Osteoblast (primary cell): ENCODE measurements at regions not wholly inside any gene's neighbourhood (a gene's known extent, or its start where the extent isn't known, plus 50 kb on each side); places are given as distances from the start of the nearest gene placed in this dataset.

Experiments
- DNase-seq: peaks from one replicate; pipeline ENCODE4 v3.0.0; 2011; ENCODE audit warnings: low spot score, mixed read lengths; ENCODE audit not compliant: insufficient read length; ENCODE audit errors: missing footprints
- H2AFZ ChIP-seq: 2 replicates; pipeline ENCODE4 v1.6.0; 2011; ENCODE audit warnings: mild to moderate bottlenecking, low read length
- H3K27ac ChIP-seq: 2 replicates; pipeline ENCODE4 v1.5.1; 2011; ENCODE audit warnings: mild to moderate bottlenecking, low read depth, low read length, moderate library complexity
- H3K27me3 ChIP-seq: 2 replicates; pipeline ENCODE4 v1.6.0; 2012; ENCODE audit warnings: mild to moderate bottlenecking, control low read depth, inconsistent platforms, low read length, moderate library complexity; ENCODE audit not compliant: insufficient read depth
- H3K36me3 ChIP-seq: 2 replicates; pipeline ENCODE4 v1.5.1; 2011; ENCODE audit warnings: mild to moderate bottlenecking, low read length, control low read depth, moderate library complexity; ENCODE audit not compliant: insufficient read depth
- H3K4me1 ChIP-seq: 2 replicates; pipeline ENCODE4 v1.5.1; 2011; ENCODE audit warnings: mild to moderate bottlenecking, low read length, control low read depth, moderate library complexity; ENCODE audit not compliant: insufficient read depth
- H3K4me2 ChIP-seq: 2 replicates; pipeline ENCODE4 v1.6.0; 2011; ENCODE audit warnings: mild to moderate bottlenecking, low read length; ENCODE audit not compliant: insufficient read depth
- H3K4me3 ChIP-seq: fragments of 200-600 bp; sonication (generic); 3 replicates; pipeline ENCODE4 v1.5.1; 2012; ENCODE audit warnings: mild to moderate bottlenecking, low read length, inconsistent platforms; ENCODE audit not compliant: insufficient read depth
- H3K79me2 ChIP-seq: 2 replicates; pipeline ENCODE4 v1.6.0; 2012; ENCODE audit warnings: mild to moderate bottlenecking, low read length, control low read depth, inconsistent platforms; ENCODE audit not compliant: insufficient read depth
- H3K9me3 ChIP-seq: 2 replicates; pipeline ENCODE4 v1.5.1; 2011; ENCODE audit warnings: low read depth, low read length, control low read depth
- H4K20me1 ChIP-seq: 2 replicates; pipeline ENCODE4 v1.6.0; 2012; ENCODE audit warnings: mild to moderate bottlenecking, low read length, control low read depth; ENCODE audit not compliant: insufficient read depth
- CTCF ChIP-seq: IDR thresholded peaks from 2 replicates; pipeline ENCODE4 v1.5.1; 2011; ENCODE audit warnings: mild to moderate bottlenecking, low read depth, low read length, moderate library complexity; ENCODE audit errors: extremely low read depth

GRCh38 chrX:85493821-85494220, 114.4 kb upstream of the POF1B start:
- H3K4me3 ChIP-seq, result no peak overlapping the region
- H2AFZ ChIP-seq, result no peak overlapping the region
- H3K27ac ChIP-seq, result no peak overlapping the region
- H3K9me3 ChIP-seq, result no peaks in the 10 kb centered on the region
- no peak for TF ChIP-seq CTCF
- H3K79me2 ChIP-seq, result no peaks in the 10 kb centered on the region
- H3K36me3 ChIP-seq, result no peaks in the 10 kb centered on the region
- H3K4me2 ChIP-seq, result no peak overlapping the region
- H4K20me1 ChIP-seq, result no peaks in the 10 kb centered on the region
- DNase-seq, result no peak
- H3K27me3 ChIP-seq, result no peaks in the 10 kb centered on the region
- H3K4me1 ChIP-seq, result no peaks in the 10 kb centered on the region

GRCh38 chrX:85454295-85454694, 74.8 kb upstream of the POF1B start:
- no peak overlapping the region for H2AFZ ChIP-seq

GRCh38 chrX:85444613-85445012, 65.1 kb upstream of the POF1B start:
- H3K27ac ChIP-seq, result no peak overlapping the region
- H3K36me3 ChIP-seq, result no peaks in the 10 kb centered on the region
- H3K27me3 ChIP-seq, result no peaks in the 10 kb centered on the region
- no peak overlapping the region for H2AFZ ChIP-seq
- H4K20me1 ChIP-seq, result no peaks in the 10 kb centered on the region
- H3K79me2 ChIP-seq, result no peaks in the 10 kb centered on the region
- no peaks in the 10 kb centered on the region for H3K4me1 ChIP-seq
- peaks cover 8% of the 10 kb centered on the region for H3K9me3 ChIP-seq
- H3K4me3 ChIP-seq, result no peak overlapping the region
- peak; percentile 6 for DNase-seq
- no peak overlapping the region for H3K4me2 ChIP-seq
- TF ChIP-seq CTCF, result no peak

More at GRCh38 chrX:85454295-85454694, 74.8 kb upstream of the POF1B start:
- no peak overlapping the region for H3K4me2 ChIP-seq
- no peaks in the 10 kb centered on the region for H3K36me3 ChIP-seq
- H3K27me3 ChIP-seq, result no peaks in the 10 kb centered on the region
- no peaks in the 10 kb centered on the region for H3K79me2 ChIP-seq
- no peak overlapping the region for H3K4me3 ChIP-seq
- DNase-seq, result no peak
- H3K27ac ChIP-seq, result no peak overlapping the region
- H3K9me3 ChIP-seq, result no peaks in the 10 kb centered on the region
- TF ChIP-seq CTCF, result no peak
- H4K20me1 ChIP-seq, result no peaks in the 10 kb centered on the region
- no peaks in the 10 kb centered on the region for H3K4me1 ChIP-seq
